IMR-90 (cell line): ENCODE measurements at regions not wholly inside any gene's neighbourhood (a gene's known extent, or its start where the extent isn't known, plus 50 kb on each side); places are given as distances from the start of the nearest gene placed in this dataset.

ENCODE experiments used
- ATAC-seq: fragments of 200-7000 bp; cut with Tn5 transposase; 2 replicates; pipeline ENCODE4 v1.9.1; 2020; ENCODE audit warnings: low read depth, mild to moderate bottlenecking, moderate library complexity
- BruUV-seq: library from RNA; stranded (reverse); fragments of 400-500 nt; replicated peaks from 2 replicates; lab custom pipeline; 2021; lab: Mats Ljungman, UMichigan
- CTCF ChIA-PET: fragments of 300-600 bp; formaldehyde crosslinking; extraction: SDS; loops from one replicate; lab custom pipeline; 2021; ENCODE audit warnings: antibody characterized with exemption; lab: Yijun Ruan, JAX
- POLR2A ChIA-PET: fragments of 300-600 bp; sonication (Branson Sonifier 250); formaldehyde crosslinking; loops from one replicate; lab custom pipeline; 2022; ENCODE audit warnings: antibody characterized with exemption; ENCODE audit not compliant: unreplicated experiment; lab: Charles Lee
- DNase-seq: peaks from one replicate; pipeline ENCODE4 v3.0.0; 2013
- H2AFZ ChIP-seq: replicated peaks from 2 replicates; pipeline ENCODE3; 2013; ENCODE audit warnings: low read length, mild to moderate bottlenecking; ENCODE audit not compliant: poor library complexity
- H2AK5ac ChIP-seq: 2 replicates; pipeline ENCODE4 v1.6.1; 2013; ENCODE audit warnings: low read depth, low read length, inconsistent platforms
- H2AK9ac ChIP-seq: replicated peaks from 2 replicates; pipeline ENCODE3; 2013; ENCODE audit warnings: mild to moderate bottlenecking, low read depth, low read length, moderate library complexity; ENCODE audit not compliant: poor library complexity
- H2BK120ac ChIP-seq: 2 replicates; pipeline ENCODE4 v1.6.1; 2013; ENCODE audit warnings: low read depth, low read length, inconsistent platforms
- H2BK15ac ChIP-seq: 3 replicates; pipeline ENCODE4 v1.6.1; 2013; ENCODE audit warnings: low read depth, low read length, inconsistent platforms
- H2BK20ac ChIP-seq: 2 replicates; pipeline ENCODE4 v1.6.1; 2013; ENCODE audit warnings: low read depth, mild to moderate bottlenecking, inconsistent platforms, low read length, moderate library complexity
- H2BK5ac ChIP-seq: 2 replicates; pipeline ENCODE4 v1.6.1; 2013; ENCODE audit warnings: mild to moderate bottlenecking, low read depth, low read length, inconsistent platforms; ENCODE audit not compliant: poor library complexity, severe bottlenecking
- H3K14ac ChIP-seq: replicated peaks from 2 replicates; pipeline ENCODE4 v1.6.1; 2013; ENCODE audit warnings: low read depth, low read length, inconsistent platforms
- H3K18ac ChIP-seq: 2 replicates; pipeline ENCODE4 v1.6.1; 2013; ENCODE audit warnings: low read depth, low read length, control low read depth
- H3K23ac ChIP-seq: 2 replicates; pipeline ENCODE4 v1.6.1; 2013; ENCODE audit warnings: low read depth, low read length, inconsistent platforms
- H3K27ac ChIP-seq: 2 replicates; pipeline ENCODE4 v1.5.1; 2013; ENCODE audit warnings: mild to moderate bottlenecking, control low read depth, low read length; ENCODE audit not compliant: insufficient read depth
- H3K27me3 ChIP-seq: 2 replicates; pipeline ENCODE4 v1.6.1; 2013; ENCODE audit warnings: low read length; ENCODE audit not compliant: control insufficient read depth, insufficient read depth
- H3K36me3 ChIP-seq: 2 replicates; pipeline ENCODE4 v1.6.1; 2013; ENCODE audit warnings: low read length, mixed read lengths; ENCODE audit not compliant: control insufficient read depth, insufficient read depth
- H3K4ac ChIP-seq: 2 replicates; pipeline ENCODE4 v1.6.1; 2013; ENCODE audit warnings: low read depth, low read length, inconsistent platforms
- H3K4me1 ChIP-seq: 2 replicates; pipeline ENCODE4 v1.6.1; 2013; ENCODE audit warnings: low read length, mixed read lengths; ENCODE audit not compliant: control insufficient read depth, insufficient read depth
- H3K4me2 ChIP-seq: 2 replicates; pipeline ENCODE4 v1.6.1; 2013; ENCODE audit warnings: low read depth, mild to moderate bottlenecking, control low read depth, low read length, moderate library complexity
- H3K4me3 ChIP-seq: 2 replicates; pipeline ENCODE4 v1.5.1; 2013; ENCODE audit warnings: low read depth, mild to moderate bottlenecking, control low read depth, low read length, moderate library complexity; ENCODE audit not compliant: insufficient read depth
- H3K56ac ChIP-seq: 2 replicates; pipeline ENCODE4 v1.6.1; 2013; ENCODE audit warnings: low read length, inconsistent platforms; ENCODE audit not compliant: insufficient read depth; ENCODE audit errors: extremely low read depth
- H3K79me1 ChIP-seq, 2 experiments: 2 replicates each; pipeline ENCODE4 v1.6.1; 2013; ENCODE audit warnings: low read length in 2 of 2, inconsistent platforms in 1 of 2, low read depth in 1 of 2
- H3K9ac ChIP-seq: 2 replicates; pipeline ENCODE4 v1.6.1; 2013; ENCODE audit warnings: low read depth, low read length, control low read depth
- H3K9me1 ChIP-seq: 2 replicates; pipeline ENCODE4 v1.6.1; 2013; ENCODE audit warnings: low read length, inconsistent platforms; ENCODE audit not compliant: insufficient read depth
- H3K9me3 ChIP-seq: 2 replicates; pipeline ENCODE4 v1.6.1; 2013; ENCODE audit warnings: low read length; ENCODE audit not compliant: control insufficient read depth, insufficient read depth
- H4K20me1 ChIP-seq: 2 replicates; pipeline ENCODE4 v1.6.1; 2013; ENCODE audit warnings: low read length, inconsistent platforms; ENCODE audit not compliant: insufficient read depth
- H4K5ac ChIP-seq: 2 replicates; pipeline ENCODE4 v1.6.1; 2013; ENCODE audit warnings: mild to moderate bottlenecking, low read depth, low read length, control low read depth
- H4K8ac ChIP-seq, 2 experiments: 2 replicates each; pipeline ENCODE4 v1.6.1; 2013; ENCODE audit warnings: low read depth in 2 of 2, low read length in 2 of 2, control low read depth in 1 of 2, inconsistent platforms in 1 of 2
- H4K91ac ChIP-seq: 2 replicates; pipeline ENCODE4 v1.6.1; 2013; ENCODE audit warnings: low read depth, low read length, inconsistent platforms; ENCODE audit not compliant: insufficient read depth
- BHLHE40 ChIP-seq: fragments of 150-350 bp; IDR thresholded peaks from 2 replicates; pipeline ENCODE4 v1.6.1; 2016; ENCODE audit warnings: mild to moderate bottlenecking, low read depth, low read length
- CEBPB ChIP-seq: IDR thresholded peaks from 2 replicates; pipeline ENCODE4 v1.6.1; 2012; ENCODE audit warnings: low read depth, low read length, improper control_type of control experiment
- CHD1 ChIP-seq: IDR thresholded peaks from 2 replicates; pipeline ENCODE4 v1.6.1; 2012; ENCODE audit warnings: low read depth, low read length, improper control_type of control experiment
- FOS ChIP-seq: fragments of 150-350 bp; IDR thresholded peaks from 2 replicates; pipeline ENCODE4 v1.6.1; 2016; ENCODE audit warnings: low read depth, low read length
- MAFK ChIP-seq: IDR thresholded peaks from 2 replicates; pipeline ENCODE4 v1.6.1; 2012; ENCODE audit warnings: low read depth, low read length, improper control_type of control experiment
- MAZ ChIP-seq: IDR thresholded peaks from 2 replicates; pipeline ENCODE4 v1.6.1; 2012; ENCODE audit warnings: low read depth, mild to moderate bottlenecking, low read length, improper control_type of control experiment, moderate library complexity, borderline replicate concordance
- MXI1 ChIP-seq: IDR thresholded peaks from 2 replicates; pipeline ENCODE4 v1.6.1; 2012; ENCODE audit warnings: low read depth, mild to moderate bottlenecking, low read length, moderate library complexity, borderline replicate concordance
- NFE2L2 ChIP-seq: fragments of 150-350 bp; IDR thresholded peaks from 2 replicates; pipeline ENCODE4 v1.6.1; 2016; ENCODE audit warnings: low read depth, mild to moderate bottlenecking, low read length
- POLR2A ChIP-seq: IDR thresholded peaks from 2 replicates; pipeline ENCODE4 v1.6.1; 2012; ENCODE audit warnings: mild to moderate bottlenecking, low read depth, low read length
- RAD21 ChIP-seq: IDR thresholded peaks from 2 replicates; pipeline ENCODE4 v1.6.1; 2012; ENCODE audit warnings: low read length, improper control_type of control experiment
- RCOR1 ChIP-seq: IDR thresholded peaks from 2 replicates; pipeline ENCODE4 v1.6.1; 2012; ENCODE audit warnings: mild to moderate bottlenecking, low read length, improper control_type of control experiment; ENCODE audit not compliant: insufficient replicate concordance
- RFX5 ChIP-seq: IDR thresholded peaks from 2 replicates; pipeline ENCODE4 v1.8.0; 2012; ENCODE audit warnings: low read depth, mild to moderate bottlenecking, low read length, moderate library complexity
- SMC3 ChIP-seq: fragments of 150-350 bp; IDR thresholded peaks from 2 replicates; pipeline ENCODE4 v1.6.1; 2016; ENCODE audit warnings: low read depth, mild to moderate bottlenecking, antibody characterized with exemption, low read length, moderate library complexity
- WGBS, 2 experiments: methylation state at CpG; one replicate each; pipeline versions ENCODE4 v1.1.5 to v1.1.7; 2013; ENCODE audit warnings: missing lambda C conversion rate in 2 of 2; ENCODE audit not compliant: insufficient read length in 1 of 2; ENCODE audit errors: extremely low coverage in 2 of 2; 5-methylcytosine and 5-hydroxymethylcytosine counted together
- dilution Hi-C: fragments of 300-500 bp; cut with HindIII; formaldehyde crosslinking; loops from one replicate; pipeline ENCODE4 v1.14.3; 2018; ENCODE audit warnings: low sequenced_read_pairs; ENCODE audit not compliant: unreplicated experiment
- in situ Hi-C: fragments of 300-500 bp; cut with MboI; formaldehyde crosslinking; loops from 3 replicates; pipeline ENCODE4 v1.14.3; 2019; ENCODE audit warnings: low sequenced_read_pairs, inconsistent platforms, mixed read lengths
- intact Hi-C: fragments of 100-400 bp; cut with micrococcal nuclease; formaldehyde crosslinking; loops from 2 replicates; pipeline ENCODE4 v1.10.0; 2022
- TF ChIP-seq, protein P1 (sequence below): conservative IDR thresholded peaks from 2 replicates; pipeline ENCODE4 v1.5.1; 2012; ENCODE audit warnings: mild to moderate bottlenecking, low read depth, low read length, improper control_type of control experiment
- TF ChIP-seq, protein P2 (sequence below): fragments of 150-350 bp; IDR thresholded peaks from 2 replicates; pipeline ENCODE4 v1.6.1; 2017; ENCODE audit warnings: mild to moderate bottlenecking, antibody characterized with exemption, low read length, low read depth
- TF ChIP-seq, protein P3 (sequence below): fragments of 150-350 bp; IDR thresholded peaks from 2 replicates; pipeline ENCODE4 v1.6.1; 2016; ENCODE audit warnings: low read depth, mild to moderate bottlenecking, low read length, moderate library complexity, borderline replicate concordance

DNA sequence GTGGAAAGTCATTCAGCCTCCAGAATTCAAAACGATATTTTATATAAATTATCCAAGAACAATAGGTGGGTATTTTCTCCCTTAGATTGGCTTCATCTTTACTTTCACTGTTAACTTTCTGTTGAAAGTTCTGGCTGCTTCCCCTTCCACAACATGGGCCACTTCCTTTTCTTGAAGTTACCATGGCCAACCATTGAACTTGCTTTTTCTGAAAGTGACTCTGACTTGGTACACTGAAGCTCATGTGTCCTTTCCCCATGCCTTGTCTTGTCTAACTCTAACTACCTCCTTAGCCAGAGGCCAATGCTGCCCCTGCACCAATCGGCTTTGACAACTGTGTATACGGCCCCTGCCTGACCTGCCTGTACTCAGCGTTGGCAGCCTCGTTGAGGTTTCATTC is 225.2 kb downstream of the FAT3 start:
- no peak overlapping the region for H2BK5ac ChIP-seq
- H4K8ac ChIP-seq = no peak overlapping the region
- H3K36me3 ChIP-seq = no peaks in the 10 kb centered on the region
- H2BK20ac ChIP-seq = no peak overlapping the region
- H3K4me2 ChIP-seq = no peak overlapping the region
- BruUV-seq = no TSS peak
- H3K18ac ChIP-seq = no peak overlapping the region
- dilution Hi-C loops = no loop called here
- H3K23ac ChIP-seq = no peak overlapping the region
- no peaks in the 10 kb centered on the region for H3K4me1 ChIP-seq
- no peaks in the 10 kb centered on the region for H3K9me3 ChIP-seq
- no peak for ATAC-seq
- no peak for DNase-seq
- H2BK120ac ChIP-seq = no peak overlapping the region
- H4K91ac ChIP-seq = no peak overlapping the region
- no peak overlapping the region for H4K5ac ChIP-seq
- no peak overlapping the region for H3K4ac ChIP-seq
- no peak overlapping the region for H2AK5ac ChIP-seq
- intact Hi-C loops = loop anchor here (10.0 kb wide), 1 partner anchor 225 kb away; the partner anchor contains the start of gene FAT3
- no CpG with 5 or more reads among the region's 5 CpGs for WGBS, 2 experiments
- in situ Hi-C loops = no loop called here
- H2AFZ ChIP-seq = no peak overlapping the region
- no peak overlapping the region for H2AK9ac ChIP-seq
- H3K14ac ChIP-seq = no peak overlapping the region
- no peak overlapping the region for H3K56ac ChIP-seq
- CTCF ChIA-PET = no interaction called here
- no peaks in the 10 kb centered on the region for H4K20me1 ChIP-seq
- H3K9ac ChIP-seq = no peak overlapping the region
- no peaks in the 10 kb centered on the region for H3K79me1 ChIP-seq
- H3K27me3 ChIP-seq = no peaks in the 10 kb centered on the region
- POLR2A ChIA-PET = no interaction called here
- no peak for TF ChIP-seq MAFK
- TF ChIP-seq FOS = no peak
- no peak for TF ChIP-seq CEBPB
- no peak for TF ChIP-seq RAD21
- TF ChIP-seq, protein P1, sequence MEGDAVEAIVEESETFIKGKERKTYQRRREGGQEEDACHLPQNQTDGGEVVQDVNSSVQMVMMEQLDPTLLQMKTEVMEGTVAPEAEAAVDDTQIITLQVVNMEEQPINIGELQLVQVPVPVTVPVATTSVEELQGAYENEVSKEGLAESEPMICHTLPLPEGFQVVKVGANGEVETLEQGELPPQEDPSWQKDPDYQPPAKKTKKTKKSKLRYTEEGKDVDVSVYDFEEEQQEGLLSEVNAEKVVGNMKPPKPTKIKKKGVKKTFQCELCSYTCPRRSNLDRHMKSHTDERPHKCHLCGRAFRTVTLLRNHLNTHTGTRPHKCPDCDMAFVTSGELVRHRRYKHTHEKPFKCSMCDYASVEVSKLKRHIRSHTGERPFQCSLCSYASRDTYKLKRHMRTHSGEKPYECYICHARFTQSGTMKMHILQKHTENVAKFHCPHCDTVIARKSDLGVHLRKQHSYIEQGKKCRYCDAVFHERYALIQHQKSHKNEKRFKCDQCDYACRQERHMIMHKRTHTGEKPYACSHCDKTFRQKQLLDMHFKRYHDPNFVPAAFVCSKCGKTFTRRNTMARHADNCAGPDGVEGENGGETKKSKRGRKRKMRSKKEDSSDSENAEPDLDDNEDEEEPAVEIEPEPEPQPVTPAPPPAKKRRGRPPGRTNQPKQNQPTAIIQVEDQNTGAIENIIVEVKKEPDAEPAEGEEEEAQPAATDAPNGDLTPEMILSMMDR = no peak
- TF ChIP-seq BHLHE40 = no peak
- TF ChIP-seq NFE2L2 = no peak
- TF ChIP-seq POLR2A = no peak
- TF ChIP-seq, protein P2, sequence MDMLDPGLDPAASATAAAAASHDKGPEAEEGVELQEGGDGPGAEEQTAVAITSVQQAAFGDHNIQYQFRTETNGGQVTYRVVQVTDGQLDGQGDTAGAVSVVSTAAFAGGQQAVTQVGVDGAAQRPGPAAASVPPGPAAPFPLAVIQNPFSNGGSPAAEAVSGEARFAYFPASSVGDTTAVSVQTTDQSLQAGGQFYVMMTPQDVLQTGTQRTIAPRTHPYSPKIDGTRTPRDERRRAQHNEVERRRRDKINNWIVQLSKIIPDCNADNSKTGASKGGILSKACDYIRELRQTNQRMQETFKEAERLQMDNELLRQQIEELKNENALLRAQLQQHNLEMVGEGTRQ = no peak
- no peak for TF ChIP-seq RCOR1
- TF ChIP-seq MXI1 = no peak
- no peak for TF ChIP-seq MAZ
- TF ChIP-seq SMC3 = no peak
- TF ChIP-seq CHD1 = no peak
- no peak for TF ChIP-seq RFX5
- TF ChIP-seq, protein P3, sequence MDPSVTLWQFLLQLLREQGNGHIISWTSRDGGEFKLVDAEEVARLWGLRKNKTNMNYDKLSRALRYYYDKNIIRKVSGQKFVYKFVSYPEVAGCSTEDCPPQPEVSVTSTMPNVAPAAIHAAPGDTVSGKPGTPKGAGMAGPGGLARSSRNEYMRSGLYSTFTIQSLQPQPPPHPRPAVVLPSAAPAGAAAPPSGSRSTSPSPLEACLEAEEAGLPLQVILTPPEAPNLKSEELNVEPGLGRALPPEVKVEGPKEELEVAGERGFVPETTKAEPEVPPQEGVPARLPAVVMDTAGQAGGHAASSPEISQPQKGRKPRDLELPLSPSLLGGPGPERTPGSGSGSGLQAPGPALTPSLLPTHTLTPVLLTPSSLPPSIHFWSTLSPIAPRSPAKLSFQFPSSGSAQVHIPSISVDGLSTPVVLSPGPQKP = no peak
- no peaks in the 10 kb centered on the region for H3K9me1 ChIP-seq
- H3K4me3 ChIP-seq = no peak overlapping the region
- no peak overlapping the region for H3K27ac ChIP-seq
- no peak overlapping the region for H2BK15ac ChIP-seq
